HepG2 (cell line): ENCODE measurements at regions not wholly inside any gene's neighbourhood (a gene's known extent, or its start where the extent isn't known, plus 50 kb on each side); places are given as distances from the start of the nearest gene placed in this dataset.

Experiments used
- ATAC-seq: fragments of 200-7000 bp; cut with Tn5 transposase; 3 replicates; pipeline ENCODE4 v1.9.1; 2020; ENCODE audit warnings: mild to moderate bottlenecking, moderate library complexity
- BruUV-seq: library from RNA; stranded (reverse); fragments of 400-500 nt; replicated peaks from 2 replicates; lab custom pipeline; 2021; lab: Mats Ljungman, UMichigan
- CTCF ChIA-PET: fragments of 300-600 bp; formaldehyde crosslinking; extraction: SDS; loops from one replicate; lab custom pipeline; 2021; ENCODE audit warnings: low total read pairs, inconsistent platforms, low intra/inter-chr PET ratio; lab: Yijun Ruan, JAX
- POLR2A ChIA-PET: fragments of 350-600 bp; sonication (Branson Sonifier 250); formaldehyde crosslinking; loops from one replicate; lab custom pipeline; 2020; ENCODE audit warnings: antibody characterized with exemption, inconsistent platforms; lab: Yijun Ruan, JAX
- DNase-seq: peaks from one replicate; pipeline ENCODE4 v3.0.0-alpha.2; 2015; ENCODE audit warnings: low spot score
- FAIRE-seq: peaks from 3 replicates; lab custom pipeline; 2011; peaks lifted over from hg19 to GRCh38; lab: Jason Lieb, UNC
- H2AFZ ChIP-seq: one replicate; pipeline ENCODE4 v1.6.1; 2011; ENCODE audit warnings: low read length, inconsistent platforms
- H3K27ac ChIP-seq: fragments of 300-600 bp; 3 replicates; pipeline ENCODE4 v1.8.0; 2011; ENCODE audit warnings: mixed run types, mild to moderate bottlenecking, mixed read lengths, low read length, inconsistent platforms; ENCODE audit not compliant: insufficient read depth; ENCODE audit errors: extremely low read length
- H3K27me3 ChIP-seq, 2 experiments: fragments of 200-600 bp in 1 of 2; 2 replicates in 1 of 2; 3 replicates in 1 of 2; pipeline versions ENCODE4 v1.6.0 to v1.8.0; 2011; ENCODE audit warnings: low read length in 2 of 2, mild to moderate bottlenecking in 2 of 2, moderate library complexity in 2 of 2, inconsistent platforms in 1 of 2; ENCODE audit not compliant: insufficient read depth in 2 of 2, control insufficient read depth in 1 of 2
- H3K36me3 ChIP-seq, 2 experiments: fragments of 200-600 bp in 1 of 2; replicated peaks in 1 of 2; 2 replicates in 1 of 2; 3 replicates in 1 of 2; pipeline versions ENCODE4 v1.5.1 to v1.8.0; 2011; ENCODE audit warnings: low read length in 2 of 2, inconsistent platforms in 1 of 2; ENCODE audit not compliant: insufficient read depth in 2 of 2, control insufficient read depth in 1 of 2
- H3K4me1 ChIP-seq: 2 replicates; pipeline ENCODE4 v1.5.1; 2012; ENCODE audit warnings: low read length, inconsistent platforms; ENCODE audit not compliant: insufficient read depth
- H3K4me2 ChIP-seq: 2 replicates; pipeline ENCODE4 v1.6.0; 2011; ENCODE audit warnings: low read depth, low read length, inconsistent platforms
- H3K4me3 ChIP-seq, 3 experiments: fragments of 200-600 bp in 1 of 3; sonication (generic), shearing (Covaris generic) in 1 of 3; replicated peaks in 1 of 3; 2 replicates each; pipeline ENCODE4 v1.5.1; 2011 to 2016; ENCODE audit warnings: low read length in 3 of 3, inconsistent platforms in 2 of 3, low read depth in 2 of 3, mild to moderate bottlenecking in 2 of 3, control low read depth in 1 of 3, mixed read lengths in 1 of 3; ENCODE audit not compliant: insufficient read depth in 1 of 3
- H3K79me2 ChIP-seq: one replicate; pipeline ENCODE4 v1.6.1; 2011; ENCODE audit warnings: low read length, inconsistent platforms; ENCODE audit not compliant: insufficient read depth
- H3K9ac ChIP-seq: 2 replicates; pipeline ENCODE4 v1.6.0; 2011; ENCODE audit warnings: mild to moderate bottlenecking, low read depth, low read length, inconsistent platforms; ENCODE audit not compliant: insufficient read depth
- H3K9me3 ChIP-seq: 2 replicates; pipeline ENCODE4 v1.5.1; 2012; ENCODE audit warnings: mild to moderate bottlenecking, low read length
- H4K20me1 ChIP-seq: 2 replicates; pipeline ENCODE4 v1.6.0; 2011; ENCODE audit warnings: inconsistent platforms, mild to moderate bottlenecking, low read length, moderate library complexity; ENCODE audit not compliant: insufficient read depth
- ARHGAP35 ChIP-seq: sonication (generic); formaldehyde crosslinking; IDR thresholded peaks from 2 replicates; pipeline ENCODE4 v1.9.0; 2022; ENCODE audit warnings: mild to moderate bottlenecking, inconsistent platforms, moderate library complexity, missing genetic modification reagents, borderline replicate concordance
- ARNT2 ChIP-seq: sonication (generic); formaldehyde crosslinking; IDR thresholded peaks from 2 replicates; pipeline ENCODE4 v1.8.0; 2022; ENCODE audit warnings: mild to moderate bottlenecking, low read depth, missing genetic modification reagents, moderate library complexity
- HOXA3 ChIP-seq: sonication (generic); formaldehyde crosslinking; IDR thresholded peaks from 2 replicates; pipeline ENCODE4 v1.5.0; 2020; ENCODE audit warnings: missing genetic modification reagents
- NFE2L2 ChIP-seq: fragments of 150-350 bp; IDR thresholded peaks from 2 replicates; pipeline ENCODE4 v1.6.1; 2014; ENCODE audit warnings: low read length
- SUZ12 ChIP-seq: fragments of 150-350 bp; IDR thresholded peaks from 2 replicates; pipeline ENCODE4 v1.6.1; 2014; ENCODE audit warnings: low read depth, low read length
- ZBTB21 ChIP-seq: sonication (generic); formaldehyde crosslinking; IDR thresholded peaks from 2 replicates; pipeline ENCODE4 v1.4.0; 2020; ENCODE audit warnings: missing genetic modification reagents
- ZMYM4 ChIP-seq: sonication (generic); formaldehyde crosslinking; IDR thresholded peaks from 2 replicates; pipeline ENCODE4 v1.8.1; 2023; ENCODE audit warnings: mild to moderate bottlenecking, missing genetic modification reagents
- ZNF589 ChIP-seq: sonication (generic); formaldehyde crosslinking; conservative IDR thresholded peaks from 2 replicates; pipeline ENCODE4 v1.8.0; 2022; ENCODE audit warnings: mild to moderate bottlenecking, moderate library complexity, missing genetic modification reagents
- ZNF674 ChIP-seq: sonication (generic); formaldehyde crosslinking; IDR thresholded peaks from 2 replicates; pipeline ENCODE4 v1.5.0; 2020; ENCODE audit warnings: low read depth, mild to moderate bottlenecking, missing genetic modification reagents
- ZNF746 ChIP-seq: sonication (generic); formaldehyde crosslinking; IDR thresholded peaks from 2 replicates; pipeline ENCODE4 v1.8.0; 2022; ENCODE audit warnings: mild to moderate bottlenecking, missing genetic modification reagents
- ZNF790 ChIP-seq: sonication (generic); formaldehyde crosslinking; IDR thresholded peaks from 2 replicates; pipeline ENCODE4 v1.8.0; 2022; ENCODE audit warnings: missing genetic modification reagents, mild to moderate bottlenecking, borderline replicate concordance
- ZSCAN25 ChIP-seq: sonication (generic); formaldehyde crosslinking; IDR thresholded peaks from 2 replicates; pipeline ENCODE4 v1.8.0; 2022; ENCODE audit warnings: mild to moderate bottlenecking, missing genetic modification reagents
- WGBS: methylation state at CpG from one replicate; pipeline ENCODE4 v1.1.6; 2017; ENCODE audit warnings: low lambda C conversion rate; 5-methylcytosine and 5-hydroxymethylcytosine counted together
- in situ Hi-C: cut with HindIII; loops from 2 replicates; pipeline ENCODE4 v1.10.0; 2017; ENCODE audit warnings: low pct_unique_long_range_greater_than_20kb; ENCODE audit not compliant: extremely low pct_ligation_motif_present
- intact Hi-C: fragments of 100-400 bp; cut with micrococcal nuclease; formaldehyde crosslinking; loops from one replicate; pipeline ENCODE4 v1.10.0; 2022; ENCODE audit not compliant: unreplicated experiment

GRCh38 chr10:125214283-125214570 is 53.9 kb upstream of the CTBP2 start:
- Histone ChIP-seq H3K27me3 (peaks cover 1 to 21% of the 10 kb centered on the region in 2 experiments; a peak in 3 of 5 replicates), H3K36me3 (no peaks in the 10 kb centered on the region), H2AFZ (no peak overlapping the region), H3K79me2 (no peaks in the 10 kb centered on the region)
- in situ Hi-C loops: no loop called here
- POLR2A ChIA-PET: no interaction called here
- no peak for ATAC-seq
- TF ChIP-seq ZMYM4 (CRISPR knock-in tag) (no peak), NFE2L2 (no peak), ZNF589 (CRISPR knock-in tag) (no peak), ZNF746 (CRISPR knock-in tag) (no peak), ZNF674 (CRISPR knock-in tag) (no peak), ZSCAN25 (CRISPR knock-in tag) (no peak), HOXA3 (no peak), ARHGAP35 (no peak), ARNT2 (CRISPR knock-in tag) (no peak), ZBTB21 (CRISPR knock-in tag) (no peak), ZNF790 (CRISPR knock-in tag) (no peak), SUZ12 (no peak)
- TF ChIP-seq, all 625 proteins: peak for 0
- H3K4me3 ChIP-seq: no peak overlapping the region
- DNase-seq (no peak), FAIRE-seq (no peak)
- no peaks in the 10 kb centered on the region for H3K4me1 ChIP-seq
- H3K27ac ChIP-seq: no peak overlapping the region
- intact Hi-C loops: no loop called here
- BruUV-seq: no TSS peak
- no peaks in the 10 kb centered on the region for H4K20me1 ChIP-seq
- no peak overlapping the region for H3K9ac ChIP-seq
- H3K9me3 ChIP-seq: no peaks in the 10 kb centered on the region
- H3K4me2 ChIP-seq: no peak overlapping the region
- CTCF ChIA-PET: no interaction called here
- 63% methylated on average over 1 of the region's 2 CpGs for WGBS
